Activated CD4-positive, alpha-beta memory T cell treated with anti-CD3 and anti-CD28 coated beads for 36 hours (primary cell): ENCODE measurements at regions not wholly inside any gene's neighbourhood (a gene's known extent, or its start where the extent isn't known, plus 50 kb on each side); places are given as distances from the start of the nearest gene placed in this dataset.

ENCODE experiments used
- CTCF ChIA-PET: fragments of 350-600 bp; sonication (Branson Sonifier 250); formaldehyde crosslinking; loops from one replicate; lab custom pipeline; 2021; ENCODE audit warnings: antibody characterized with exemption, inconsistent platforms; lab: Charles Lee
- POLR2A ChIA-PET: fragments of 350-600 bp; sonication (Branson Sonifier 250); formaldehyde crosslinking; loops from one replicate; lab custom pipeline; 2021; ENCODE audit warnings: antibody characterized with exemption; lab: Charles Lee
- DNase-seq: peaks from one replicate; pipeline ENCODE4 v3.0.0-alpha.2; 2020
- H3K27ac Mint-ChIP-seq: one replicate; pipeline ENCODE4 v1.8.0; 2021; ENCODE audit warnings: mixed read lengths
- H3K27me3 Mint-ChIP-seq: one replicate; pipeline ENCODE4 v1.8.0; 2021; ENCODE audit warnings: mixed read lengths
- H3K36me3 Mint-ChIP-seq: one replicate; pipeline ENCODE4 v1.8.0; 2021; ENCODE audit warnings: mixed read lengths
- H3K4me1 Mint-ChIP-seq: one replicate; pipeline ENCODE4 v1.8.0; 2021; ENCODE audit warnings: low read depth, mixed read lengths
- H3K4me3 Mint-ChIP-seq: one replicate; pipeline ENCODE4 v1.8.0; 2021; ENCODE audit warnings: mild to moderate bottlenecking, mixed read lengths
- H3K9me3 Mint-ChIP-seq: one replicate; pipeline ENCODE4 v1.8.0; 2021; ENCODE audit warnings: mixed read lengths
- intact Hi-C: fragments of 100-400 bp; cut with micrococcal nuclease; formaldehyde crosslinking; loops from one replicate; pipeline ENCODE4 v1.15.1; 2023

GRCh38 chr2:173819852-173820251, 145.3 kb downstream of the SP3 start:
- H3K4me3 Mint-ChIP-seq = no peak overlapping the region
- CTCF ChIA-PET = no interaction called here
- H3K9me3 Mint-ChIP-seq = no peaks in the 10 kb centered on the region
- intact Hi-C loops = no loop called here
- no peaks in the 10 kb centered on the region for H3K4me1 Mint-ChIP-seq
- POLR2A ChIA-PET = no interaction called here
- no peak for DNase-seq
- H3K27me3 Mint-ChIP-seq = peaks cover 15% of the 10 kb centered on the region
- H3K36me3 Mint-ChIP-seq = no peaks in the 10 kb centered on the region
- no peak overlapping the region for H3K27ac Mint-ChIP-seq

GRCh38 chr2:173821451-173821850, 143.7 kb downstream of the SP3 start:
- Mint-ChIP-seq H3K9me3 (no peaks in the 10 kb centered on the region), H3K36me3 (no peaks in the 10 kb centered on the region), H3K27me3 (peaks cover 15% of the 10 kb centered on the region), H3K27ac (no peak overlapping the region), H3K4me3 (no peak overlapping the region), H3K4me1 (no peaks in the 10 kb centered on the region)
- CTCF ChIA-PET = no interaction called here
- no peak for DNase-seq
- POLR2A ChIA-PET = no interaction called here
- intact Hi-C loops = no loop called here

- no peak for DNase-seq
- no peak overlapping the region for H3K4me3 Mint-ChIP-seq
- no peaks in the 10 kb centered on the region for H3K36me3 Mint-ChIP-seq
- ChIA-PET POLR2A (no interaction called here), CTCF (interaction anchor here (0.6 kb wide), 1 partner anchor 316 kb away, joined by 3 read pairs; no protein-coding TSS in a partner anchor)
- no peak overlapping the region for H3K27ac Mint-ChIP-seq
- intact Hi-C loops = no loop called here
- H3K9me3 Mint-ChIP-seq = no peaks in the 10 kb centered on the region
- H3K4me1 Mint-ChIP-seq = no peaks in the 10 kb centered on the region
- H3K27me3 Mint-ChIP-seq = peaks cover 20% of the 10 kb centered on the region
These were observed 142.2 kb downstream of the SP3 start for GRCh38 chr2:173822889-173823542.

- ChIA-PET CTCF (no interaction called here), POLR2A (no interaction called here)
- H3K9me3 Mint-ChIP-seq = no peaks in the 10 kb centered on the region
- no peaks in the 10 kb centered on the region for H3K36me3 Mint-ChIP-seq
- no peaks in the 10 kb centered on the region for H3K4me1 Mint-ChIP-seq
- peaks cover 22% of the 10 kb centered on the region for H3K27me3 Mint-ChIP-seq
- no peak overlapping the region for H3K4me3 Mint-ChIP-seq
- no peak overlapping the region for H3K27ac Mint-ChIP-seq
- DNase-seq = no peak
- intact Hi-C loops = no loop called here
These were observed 141.6 kb downstream of the SP3 start for GRCh38 chr2:173823543-173823939.

- H3K27ac Mint-ChIP-seq = no peak overlapping the region
These were observed 136.7 kb downstream of the SP3 start for GRCh38 chr2:173828189-173829142.

GRCh38 chr2:173829727-173830126, 135.4 kb downstream of the SP3 start:
- ChIA-PET POLR2A (no interaction called here), CTCF (no interaction called here)
- intact Hi-C loops = no loop called here
- no peak for DNase-seq
- peaks cover 10% of the 10 kb centered on the region for H3K27me3 Mint-ChIP-seq
- H3K36me3 Mint-ChIP-seq = no peaks in the 10 kb centered on the region
- no peak overlapping the region for H3K27ac Mint-ChIP-seq
- H3K9me3 Mint-ChIP-seq = no peaks in the 10 kb centered on the region
- no peaks in the 10 kb centered on the region for H3K4me1 Mint-ChIP-seq
- H3K4me3 Mint-ChIP-seq = no peak overlapping the region

More at GRCh38 chr2:173828189-173829142, 136.7 kb downstream of the SP3 start:
- DNase-seq = no peak
- intact Hi-C loops = no loop called here
- H3K4me1 Mint-ChIP-seq = no peaks in the 10 kb centered on the region
- H3K9me3 Mint-ChIP-seq = no peaks in the 10 kb centered on the region
- ChIA-PET CTCF (no interaction called here), POLR2A (no interaction called here)
- H3K4me3 Mint-ChIP-seq = no peak overlapping the region
- no peaks in the 10 kb centered on the region for H3K36me3 Mint-ChIP-seq
- peaks cover 14% of the 10 kb centered on the region for H3K27me3 Mint-ChIP-seq

GRCh38 chr2:173830170-173830569, 135.0 kb downstream of the SP3 start:
- Mint-ChIP-seq H3K27me3 (peaks cover 10% of the 10 kb centered on the region), H3K27ac (no peak overlapping the region), H3K36me3 (no peaks in the 10 kb centered on the region), H3K9me3 (no peaks in the 10 kb centered on the region), H3K4me3 (no peak overlapping the region), H3K4me1 (no peaks in the 10 kb centered on the region)
- ChIA-PET POLR2A (no interaction called here), CTCF (no interaction called here)
- intact Hi-C loops = no loop called here
- DNase-seq = no peak

- H3K9me3 Mint-ChIP-seq = no peaks in the 10 kb centered on the region
- H3K36me3 Mint-ChIP-seq = no peaks in the 10 kb centered on the region
- no peak overlapping the region for H3K27ac Mint-ChIP-seq
- ChIA-PET CTCF (no interaction called here), POLR2A (no interaction called here)
- H3K27me3 Mint-ChIP-seq = peaks cover 10% of the 10 kb centered on the region
- no peaks in the 10 kb centered on the region for H3K4me1 Mint-ChIP-seq
- no peak for DNase-seq
- no peak overlapping the region for H3K4me3 Mint-ChIP-seq
- intact Hi-C loops = no loop called here
These were observed 133.6 kb downstream of the SP3 start for GRCh38 chr2:173831312-173832229.

- ChIA-PET POLR2A (no interaction called here), CTCF (interaction anchor here (1.0 kb wide), 1 partner anchor 433 kb away, joined by 3 read pairs; no protein-coding TSS in a partner anchor)
These were observed 131.0 kb downstream of the SP3 start for GRCh38 chr2:173834141-173834540.

GRCh38 chr2:173835726-173836125, 129.4 kb downstream of the SP3 start:
- ChIA-PET POLR2A (no interaction called here), CTCF (no interaction called here)
- Mint-ChIP-seq H3K27me3 (no peaks in the 10 kb centered on the region), H3K9me3 (no peaks in the 10 kb centered on the region), H3K27ac (no peak overlapping the region), H3K36me3 (no peaks in the 10 kb centered on the region), H3K4me3 (no peak overlapping the region), H3K4me1 (no peaks in the 10 kb centered on the region)
- DNase-seq = no peak
- intact Hi-C loops = no loop called here

More at GRCh38 chr2:173834141-173834540, 131.0 kb downstream of the SP3 start:
- no peaks in the 10 kb centered on the region for H3K4me1 Mint-ChIP-seq
- H3K9me3 Mint-ChIP-seq = no peaks in the 10 kb centered on the region
- no peak overlapping the region for H3K4me3 Mint-ChIP-seq
- intact Hi-C loops = no loop called here
- no peak overlapping the region for H3K27ac Mint-ChIP-seq
- H3K36me3 Mint-ChIP-seq = no peaks in the 10 kb centered on the region
- DNase-seq = no peak
- H3K27me3 Mint-ChIP-seq = peaks cover 3% of the 10 kb centered on the region

- intact Hi-C loops = no loop called here
- no peak for DNase-seq
- no peaks in the 10 kb centered on the region for H3K9me3 Mint-ChIP-seq
- no peak overlapping the region for H3K4me3 Mint-ChIP-seq
- ChIA-PET POLR2A (no interaction called here), CTCF (no interaction called here)
- H3K27ac Mint-ChIP-seq = no peak overlapping the region
- H3K4me1 Mint-ChIP-seq = no peaks in the 10 kb centered on the region
- peaks cover 8% of the 10 kb centered on the region for H3K27me3 Mint-ChIP-seq
- no peaks in the 10 kb centered on the region for H3K36me3 Mint-ChIP-seq
These were observed 124.1 kb downstream of the SP3 start for GRCh38 chr2:173841110-173841509.

GRCh38 chr2:173843526-173843925, 121.6 kb downstream of the SP3 start:
- Mint-ChIP-seq H3K9me3 (no peaks in the 10 kb centered on the region), H3K4me1 (no peaks in the 10 kb centered on the region), H3K27me3 (peaks cover 22% of the 10 kb centered on the region), H3K36me3 (no peaks in the 10 kb centered on the region), H3K27ac (no peak overlapping the region), H3K4me3 (no peak overlapping the region)
- intact Hi-C loops = no loop called here
- CTCF ChIA-PET = no interaction called here
- no peak for DNase-seq
- POLR2A ChIA-PET = no interaction called here
